MM.1S (cell line): ENCODE measurements at regions not wholly inside any gene's neighbourhood (a gene's known extent, or its start where the extent isn't known, plus 50 kb on each side); places are given as distances from the start of the nearest gene placed in this dataset.
"Not testable (repeated sequence)": the region's sequence is repeated elsewhere in the genome, so short reads cannot be mapped to it uniquely, and the experiment has no call there.

ENCODE experiments used
- DNase-seq: peaks from one replicate; pipeline ENCODE4 v3.0.0-alpha.2; 2015
- H2AFZ ChIP-seq: fragments of 300-600 bp; sonication (generic); 2 replicates; pipeline ENCODE4 v1.6.0; 2016; ENCODE audit warnings: antibody characterized with exemption, low read length
- H3F3A ChIP-seq: fragments of 300-600 bp; sonication (generic); 2 replicates; pipeline ENCODE4 v1.6.1; 2016; ENCODE audit warnings: mild to moderate bottlenecking, antibody characterized with exemption, low read length, moderate library complexity, mixed read lengths; ENCODE audit not compliant: insufficient read depth
- H3K27ac ChIP-seq: fragments of 300-600 bp; sonication (generic); 2 replicates; pipeline ENCODE4 v1.5.1; 2016; ENCODE audit warnings: mild to moderate bottlenecking, low read length
- H3K27me3 ChIP-seq: fragments of 300-600 bp; sonication (generic); replicated peaks from 2 replicates; pipeline ENCODE4 v1.6.0; 2016; ENCODE audit warnings: low read length; ENCODE audit not compliant: insufficient read depth
- H3K36me3 ChIP-seq: fragments of 300-600 bp; sonication (generic); replicated peaks from 2 replicates; pipeline ENCODE4 v1.6.1; 2016; ENCODE audit warnings: mild to moderate bottlenecking, low read length, mixed read lengths; ENCODE audit not compliant: insufficient read depth
- H3K4me1 ChIP-seq: fragments of 300-600 bp; sonication (generic); 2 replicates; pipeline ENCODE4 v1.6.1; 2016; ENCODE audit warnings: low read length, mixed read lengths
- H3K4me2 ChIP-seq: fragments of 300-600 bp; sonication (generic); 2 replicates; pipeline ENCODE4 v1.6.0; 2016; ENCODE audit warnings: low read depth, low read length
- H3K4me3 ChIP-seq: fragments of 300-600 bp; sonication (generic); 2 replicates; pipeline ENCODE4 v1.5.1; 2016; ENCODE audit warnings: low read length, mixed read lengths
- H3K79me2 ChIP-seq: fragments of 300-600 bp; sonication (generic); 2 replicates; pipeline ENCODE4 v1.6.1; 2016; ENCODE audit warnings: mixed run types, low read length, mixed read lengths
- H3K9ac ChIP-seq: fragments of 300-600 bp; sonication (generic); 2 replicates; pipeline ENCODE4 v1.6.1; 2016; ENCODE audit warnings: low read length, mixed read lengths
- H3K9me2 ChIP-seq: fragments of 300-600 bp; sonication (generic); replicated peaks from 2 replicates; pipeline ENCODE4 v1.6.1; 2016; ENCODE audit warnings: mild to moderate bottlenecking, low read length, mixed read lengths; ENCODE audit not compliant: insufficient read depth
- H3K9me3 ChIP-seq: fragments of 300-600 bp; sonication (generic); replicated peaks from 2 replicates; pipeline ENCODE4 v1.6.1; 2016; ENCODE audit warnings: mild to moderate bottlenecking, low read length, mixed read lengths; ENCODE audit not compliant: insufficient read depth
- H4K20me1 ChIP-seq: fragments of 300-600 bp; sonication (generic); 2 replicates; pipeline ENCODE4 v1.6.1; 2016; ENCODE audit warnings: mild to moderate bottlenecking, low read length, moderate library complexity, mixed read lengths; ENCODE audit not compliant: insufficient read depth
- CTCF ChIP-seq: fragments of 300-600 bp; sonication (generic); IDR thresholded peaks from 2 replicates; pipeline ENCODE4 v1.5.1; 2016; ENCODE audit warnings: antibody characterized with exemption, low read length, mixed read lengths
- EZH2 ChIP-seq: fragments of 300-600 bp; sonication (generic); optimal IDR thresholded peaks from 2 replicates; pipeline ENCODE3; 2017; ENCODE audit warnings: low read depth, mild to moderate bottlenecking, antibody characterized with exemption, low read length, mixed read lengths
- EZH2phosphoT487 ChIP-seq: fragments of 300-600 bp; sonication (generic); IDR thresholded peaks from 2 replicates; pipeline ENCODE4 v1.6.1; 2018; ENCODE audit warnings: antibody characterized with exemption, low read length

GRCh38 chr4:60422439-60422838 is 777.7 kb upstream of the ADGRL3 start:
- Histone ChIP-seq H2AFZ (no peak overlapping the region), H3K4me1 (no peaks in the 10 kb centered on the region), H4K20me1 (no peaks in the 10 kb centered on the region), H3K27me3 (no peaks in the 10 kb centered on the region), H3K9me3 (no peaks in the 10 kb centered on the region), H3K4me2 (no peak overlapping the region), H3K36me3 (no peaks in the 10 kb centered on the region), H3K9ac (no peak overlapping the region), H3K9me2 (no peaks in the 10 kb centered on the region), H3F3A (no peaks in the 10 kb centered on the region), H3K4me3 (no peak overlapping the region), H3K79me2 (no peaks in the 10 kb centered on the region), H3K27ac (no peak overlapping the region)
- TF ChIP-seq CTCF, result no peak
- no peak for TF ChIP-seq EZH2
- no peak for TF ChIP-seq EZH2phosphoT487
- DNase-seq, result no peak

GRCh38 chr4:60423573-60424184 is 776.4 kb upstream of the ADGRL3 start:
- not testable (repeated sequence) for H3K79me2 ChIP-seq, H3K4me1 ChIP-seq, H3K9me3 ChIP-seq, H3F3A ChIP-seq, H3K27ac ChIP-seq, H4K20me1 ChIP-seq, H2AFZ ChIP-seq, H3K4me2 ChIP-seq, DNase-seq, H3K9me2 ChIP-seq, H3K4me3 ChIP-seq, H3K9ac ChIP-seq, H3K36me3 ChIP-seq, H3K27me3 ChIP-seq

GRCh38 chr4:60432911-60433310 is 767.2 kb upstream of the ADGRL3 start:
- no peak overlapping the region for H3K4me2 ChIP-seq
- TF ChIP-seq EZH2phosphoT487 (no peak), EZH2 (no peak), CTCF (no peak)
- H3K9me2 ChIP-seq, result no peaks in the 10 kb centered on the region
- no peaks in the 10 kb centered on the region for H3K4me1 ChIP-seq
- H3K9ac ChIP-seq, result no peak overlapping the region
- H3K27me3 ChIP-seq, result no peaks in the 10 kb centered on the region
- H3F3A ChIP-seq, result no peaks in the 10 kb centered on the region
- H4K20me1 ChIP-seq, result no peaks in the 10 kb centered on the region
- no peaks in the 10 kb centered on the region for H3K9me3 ChIP-seq
- no peak for DNase-seq
- H3K4me3 ChIP-seq, result no peak overlapping the region
- no peaks in the 10 kb centered on the region for H3K79me2 ChIP-seq
- H3K36me3 ChIP-seq, result no peaks in the 10 kb centered on the region
- H2AFZ ChIP-seq, result no peak overlapping the region
- no peak overlapping the region for H3K27ac ChIP-seq

DNA sequence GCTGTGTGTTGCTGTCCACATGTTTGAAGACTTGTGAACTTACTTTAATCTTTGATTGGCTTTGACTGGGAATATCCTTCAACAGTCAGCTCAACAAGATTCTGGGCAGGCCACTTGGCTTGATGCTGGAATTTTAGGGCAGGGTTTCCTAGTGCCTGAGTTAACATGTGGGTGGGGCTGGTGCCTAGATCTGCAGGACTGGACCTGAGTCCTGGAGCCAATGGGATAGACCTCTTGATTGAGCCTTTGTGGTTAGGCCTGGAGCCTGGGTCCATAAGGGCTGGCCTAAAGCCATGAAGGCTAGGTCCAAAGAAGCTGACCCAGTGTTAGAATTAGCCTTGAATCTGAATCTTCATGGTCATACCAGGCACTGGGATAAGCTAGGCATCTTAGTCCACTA is 757.1 kb upstream of the ADGRL3 start:
- Histone ChIP-seq H3K36me3 (no peaks in the 10 kb centered on the region), H3K4me2 (no peak overlapping the region), H2AFZ (no peak overlapping the region), H3K4me3 (no peak overlapping the region), H3K9me3 (no peaks in the 10 kb centered on the region), H4K20me1 (no peaks in the 10 kb centered on the region), H3K9me2 (no peaks in the 10 kb centered on the region), H3K27ac (no peak overlapping the region), H3F3A (no peaks in the 10 kb centered on the region), H3K27me3 (no peaks in the 10 kb centered on the region), H3K4me1 (no peaks in the 10 kb centered on the region), H3K9ac (no peak overlapping the region), H3K79me2 (no peaks in the 10 kb centered on the region)
- TF ChIP-seq EZH2phosphoT487, result no peak
- no peak for TF ChIP-seq CTCF
- no peak for TF ChIP-seq EZH2
- no peak for DNase-seq
